ENCODE measurements at regions not wholly inside any gene's neighbourhood (a gene's known extent, or its start where the extent isn't known, plus 50 kb on each side); places are given as distances from the start of the nearest gene placed in this dataset.

- TF ChIP-seq CTCF (conservative IDR thresholded peaks at IDR 0.05), result no peak
- no peak for TF ChIP-seq EZH2 (IDR thresholded peaks at IDR 0.05; ENCODE audit: low read depth)
Observed at GRCh38 chr10:53403688-53404087, 631.1 kb upstream of the MBL2 start.
